SKM-1 (cell line): ENCODE measurements at regions not wholly inside any gene's neighbourhood (a gene's known extent, or its start where the extent isn't known, plus 50 kb on each side); places are given as distances from the start of the nearest gene placed in this dataset.

Source experiments
- DNase-seq: peaks from one replicate; lab custom pipeline; 2025; ENCODE audit not compliant: unreplicated experiment; lab: John Stamatoyannopoulos, UW

DNA sequence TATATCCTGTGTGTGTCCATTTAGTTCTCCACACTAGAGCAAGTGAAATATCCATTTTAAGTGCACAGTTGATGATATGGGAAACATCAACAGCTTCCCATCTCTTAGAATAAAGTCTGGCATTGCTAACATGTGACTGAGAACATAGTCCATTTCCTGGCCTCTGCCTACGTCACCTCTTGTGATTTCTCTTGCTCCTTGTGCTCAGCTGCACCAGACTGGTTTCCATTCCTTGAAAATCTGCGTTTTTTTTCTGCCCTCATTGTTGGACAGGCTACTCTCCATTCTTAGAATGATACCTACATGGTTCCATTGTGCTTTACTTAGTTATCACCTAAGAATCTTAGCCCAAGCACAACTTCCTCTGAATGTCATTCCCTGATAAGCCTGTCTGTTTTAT is 851.2 kb upstream of the ID2 start:
- DNase-seq: no peak

DNA sequence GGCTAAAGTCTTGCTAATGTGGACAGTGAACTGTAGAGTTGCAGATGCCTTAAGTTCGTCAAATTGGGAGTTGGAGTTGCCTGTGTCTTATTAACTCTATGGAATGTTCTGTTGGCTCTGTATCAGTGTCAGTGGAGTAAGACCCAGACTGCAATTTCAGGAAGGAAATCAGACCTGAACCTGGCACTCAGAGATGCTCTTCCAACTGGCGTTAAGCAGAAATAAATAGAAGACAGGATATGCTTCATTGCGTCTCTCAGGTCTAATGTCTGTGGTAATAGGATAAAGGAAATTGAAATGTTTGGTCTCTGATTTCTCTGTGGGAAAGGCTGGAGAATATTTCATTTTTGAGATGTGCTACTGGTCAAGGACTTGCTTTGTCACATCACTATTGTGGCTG is 846.7 kb upstream of the ID2 start:
- DNase-seq: no peak

GRCh38 chr2:7835693-7836680 is 845.9 kb upstream of the ID2 start:
- no peak for DNase-seq

GRCh38 chr2:7837237-7837760 is 844.6 kb upstream of the ID2 start:
- DNase-seq: no peak

DNA sequence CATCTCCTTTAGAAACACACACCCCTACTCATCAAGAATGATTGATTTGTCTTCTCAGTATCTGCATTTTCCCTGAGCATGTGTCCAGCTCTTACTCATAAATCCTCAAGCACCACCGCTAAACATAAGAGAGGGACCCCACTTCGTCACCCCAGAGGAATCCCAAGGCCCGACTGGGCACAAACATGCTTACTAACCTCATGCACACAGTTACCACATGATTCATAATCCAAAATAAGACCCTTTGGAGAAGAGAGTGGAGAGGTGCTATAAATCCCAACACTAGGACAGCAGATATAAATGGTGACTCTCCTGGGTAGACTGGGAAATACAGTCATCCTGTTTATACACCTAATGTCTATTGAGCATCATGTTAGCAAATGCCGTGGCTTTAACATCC is 843.2 kb upstream of the ID2 start:
- DNase-seq: no peak

DNA sequence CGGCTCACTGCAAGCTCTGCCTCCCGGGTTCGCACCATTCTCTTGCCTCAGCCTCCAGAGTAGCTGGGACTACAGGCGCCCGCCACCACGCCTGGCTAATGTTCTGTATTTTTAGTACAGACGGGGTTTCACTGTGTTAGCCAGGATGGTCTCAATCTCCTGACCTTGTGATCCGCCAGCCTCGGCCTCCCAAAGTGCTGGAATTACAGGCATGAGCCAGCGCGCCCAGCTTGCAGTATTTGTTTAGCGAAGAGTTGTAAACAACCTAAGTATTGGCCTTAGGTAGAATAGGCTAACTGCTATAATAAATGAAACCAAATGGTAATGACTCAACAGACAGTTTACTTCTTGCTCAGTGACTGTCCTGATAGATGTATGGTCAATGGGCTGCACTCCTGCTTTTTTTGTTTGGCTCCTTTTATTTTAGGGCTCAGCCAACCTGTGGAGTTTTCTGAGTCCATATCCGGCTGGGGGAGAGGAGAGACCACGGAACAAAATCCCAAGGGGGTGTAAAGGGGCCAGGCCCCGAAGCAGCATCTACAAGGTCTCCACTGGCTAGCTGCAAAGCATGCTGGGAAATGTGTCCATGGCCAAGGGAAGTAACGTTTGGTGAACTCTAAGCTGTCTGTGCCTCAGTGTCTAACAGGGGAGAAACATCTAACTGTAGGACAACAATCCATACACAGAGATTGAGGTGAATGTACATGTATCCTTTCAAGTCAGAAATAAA is 841.0 kb upstream of the ID2 start:
- no peak for DNase-seq

DNA sequence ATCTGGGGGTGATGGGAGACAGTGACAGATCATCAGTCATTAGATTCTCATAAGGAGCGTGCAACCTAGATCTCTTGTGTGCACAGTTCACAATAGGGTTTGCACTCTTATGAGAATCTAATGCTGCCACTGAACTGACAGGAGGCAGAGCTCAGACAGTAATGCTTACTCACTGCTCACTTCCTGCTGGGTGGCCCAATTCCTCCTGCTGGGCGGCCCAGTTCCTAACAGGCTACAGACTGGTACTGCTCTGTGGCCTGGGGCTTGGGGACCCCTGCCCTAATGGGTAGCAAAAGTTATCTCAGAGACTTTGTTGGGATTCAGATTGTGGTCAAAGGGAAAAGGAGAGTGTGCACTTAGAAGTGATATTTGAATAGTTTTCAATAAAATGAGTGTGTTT is 840.1 kb upstream of the ID2 start:
- DNase-seq: no peak

GRCh38 chr2:7844414-7844965 is 837.4 kb upstream of the ID2 start:
- no peak for DNase-seq

DNA sequence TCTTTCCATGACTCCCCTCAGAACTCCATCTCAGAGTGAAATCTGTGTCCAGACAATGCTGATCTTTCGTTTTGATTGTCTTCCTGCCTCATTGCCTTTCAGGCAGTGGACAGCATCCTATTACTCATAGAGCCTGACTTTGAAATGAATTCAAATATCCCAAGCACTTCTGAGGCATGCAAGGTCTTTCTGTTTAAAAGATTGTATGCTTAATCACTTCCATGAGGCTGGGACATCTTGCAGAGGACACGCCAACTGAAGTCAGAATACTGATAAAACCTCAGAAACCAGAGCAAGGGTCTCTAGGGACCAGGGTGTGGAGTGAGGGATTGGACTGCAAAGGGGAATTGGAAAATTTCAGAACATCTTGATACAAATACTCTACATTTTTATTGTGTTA is 836.5 kb upstream of the ID2 start:
- no peak for DNase-seq

DNA sequence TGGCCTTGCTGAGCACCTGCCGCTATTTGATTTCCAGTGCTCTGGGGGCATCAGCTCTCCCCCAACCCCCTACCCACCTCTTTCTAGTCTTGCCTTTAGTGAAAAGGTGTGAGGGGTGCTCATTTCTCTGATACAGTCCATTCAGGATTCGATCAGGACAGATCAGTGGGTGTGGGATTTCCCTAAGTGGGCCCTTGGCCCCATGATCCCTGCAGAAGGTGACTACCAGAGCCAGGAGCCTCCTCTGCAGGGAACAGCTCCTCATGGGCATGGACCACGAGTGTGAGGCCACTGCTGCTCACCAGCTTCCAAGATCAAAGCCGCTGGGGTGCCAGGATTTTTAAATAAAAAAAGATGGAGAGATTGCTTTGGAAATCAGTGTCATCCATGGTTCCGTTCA is 835.2 kb upstream of the ID2 start:
- no peak for DNase-seq

DNA sequence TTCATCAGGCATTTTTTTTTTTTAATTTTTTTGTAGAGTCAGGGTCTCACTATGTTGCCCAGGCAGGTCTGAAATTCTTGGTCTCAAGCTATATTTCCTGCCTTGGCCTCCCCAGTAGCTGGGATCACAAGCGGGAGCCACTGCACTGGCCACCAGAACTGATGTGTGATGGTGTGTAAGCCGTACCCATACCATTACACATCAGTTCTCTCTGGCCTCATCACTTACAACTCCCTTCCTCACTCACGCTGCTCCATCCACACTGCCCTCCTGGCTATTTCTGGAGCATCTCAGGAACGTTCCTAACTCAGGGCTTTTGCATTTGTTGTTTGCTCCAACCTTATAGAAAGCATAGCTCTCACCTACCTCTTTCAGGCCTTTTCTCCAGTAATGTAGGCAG is 834.5 kb upstream of the ID2 start:
- no peak for DNase-seq

GRCh38 chr2:7849027-7849426 is 832.8 kb upstream of the ID2 start:
- DNase-seq: no peak

DNA sequence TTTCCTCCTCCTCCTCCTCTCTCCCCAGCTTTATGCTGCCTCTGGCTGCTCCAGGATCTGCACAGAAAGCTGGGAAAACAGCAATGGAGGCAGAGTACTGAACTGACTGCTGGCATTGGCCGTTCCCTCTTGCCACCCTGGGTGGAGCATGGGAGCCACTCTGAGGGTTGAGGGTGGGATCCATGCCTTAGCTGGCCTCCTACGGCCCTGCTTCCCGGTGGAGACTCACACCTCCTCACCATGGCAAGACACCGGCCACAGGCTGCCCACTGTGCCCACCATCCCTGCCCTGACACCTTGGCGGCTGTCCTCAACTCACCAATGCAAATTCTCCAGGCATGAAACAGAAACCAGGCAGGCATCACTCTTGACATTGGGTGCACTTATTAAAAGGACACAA is 832.3 kb upstream of the ID2 start:
- no peak for DNase-seq

DNA sequence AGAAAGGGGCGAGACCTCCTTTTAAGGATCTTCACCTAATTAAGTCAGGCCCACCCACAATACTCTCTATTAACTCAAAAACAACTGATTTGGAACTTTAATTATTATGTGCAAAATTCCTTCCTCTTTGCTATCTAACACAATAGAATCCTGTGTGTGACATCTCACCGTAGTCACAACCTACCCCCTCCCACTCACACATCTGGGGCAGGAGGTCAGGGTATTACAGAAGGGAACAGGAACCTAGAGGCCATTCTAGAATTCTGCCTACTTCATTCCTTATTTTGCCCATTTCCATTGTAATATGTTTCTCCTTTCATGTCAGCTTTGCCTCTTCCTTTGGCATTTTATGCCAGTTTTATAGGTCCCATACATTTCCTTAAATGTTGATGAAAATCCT is 829.3 kb upstream of the ID2 start:
- DNase-seq: no peak

DNA sequence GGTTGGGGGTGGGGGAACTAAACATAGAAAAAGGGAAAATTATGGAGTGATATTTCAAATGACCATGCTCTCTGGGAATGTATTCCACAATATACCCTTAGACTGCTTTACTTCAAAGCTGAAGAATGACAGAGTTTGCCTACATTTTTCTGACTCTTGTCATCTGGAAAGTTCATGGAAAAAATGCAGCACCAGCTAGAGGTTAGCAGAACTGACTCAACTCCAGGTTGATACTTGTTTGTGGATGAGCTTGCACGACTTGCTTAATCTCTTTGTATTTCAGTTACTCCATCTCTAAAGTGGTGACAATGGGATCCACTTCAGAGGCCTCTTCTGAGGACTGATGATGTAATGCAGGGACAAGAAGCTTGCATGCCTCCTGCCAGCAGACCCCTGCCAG is 824.0 kb upstream of the ID2 start:
- DNase-seq: no peak

- DNase-seq: no peak
Measured at GRCh38 chr2:7858624-7859023, 823.2 kb upstream of the ID2 start.

DNA sequence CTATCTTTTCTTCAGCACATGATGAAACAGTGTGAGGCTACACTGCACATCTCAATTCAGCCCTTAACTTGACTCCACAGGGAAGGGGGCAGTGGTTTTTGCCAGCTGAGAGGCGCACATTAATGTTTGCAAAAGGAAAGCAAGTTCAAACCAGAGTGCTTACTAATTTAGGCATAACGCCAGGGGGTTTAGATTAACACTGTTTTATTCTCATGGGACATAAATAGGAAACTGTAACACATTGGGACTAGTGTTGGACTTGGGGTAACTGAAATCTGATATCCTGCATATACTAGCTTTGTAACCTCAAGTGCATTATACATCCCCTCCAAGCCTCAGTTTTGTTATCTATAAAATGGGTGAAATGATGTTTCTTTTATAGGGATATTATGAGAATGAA is 821.2 kb upstream of the ID2 start:
- DNase-seq: no peak

- no peak for DNase-seq
Measured at GRCh38 chr2:7861910-7862702, 819.8 kb upstream of the ID2 start.

- no peak for DNase-seq
Measured at GRCh38 chr2:7866104-7866503, 815.8 kb upstream of the ID2 start.

DNA sequence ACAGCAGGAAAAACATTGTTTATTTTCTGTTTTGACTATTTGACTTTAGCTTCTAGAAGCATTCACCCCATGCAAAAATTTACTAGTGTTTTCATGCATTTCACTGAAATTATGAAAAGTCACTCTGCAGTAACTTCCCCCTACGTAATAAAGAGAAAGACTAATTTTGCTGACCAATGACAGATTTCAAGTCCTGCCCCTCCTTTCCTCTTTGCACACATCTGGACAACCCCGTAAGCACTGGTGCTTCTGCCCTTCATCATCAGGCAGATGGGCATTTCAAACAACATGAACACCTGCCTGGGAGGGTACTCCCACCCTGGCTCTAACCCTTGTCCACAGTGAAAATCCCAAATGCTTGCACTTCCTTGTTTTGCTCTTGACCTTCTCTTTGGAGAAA is 815.0 kb upstream of the ID2 start:
- DNase-seq: no peak

- peak; percentile 90 for DNase-seq
Measured at GRCh38 chr2:7867867-7868266, 814.0 kb upstream of the ID2 start.
